ENCODE measurements at regions not wholly inside any gene's neighbourhood (a gene's known extent, or its start where the extent isn't known, plus 50 kb on each side); places are given as distances from the start of the nearest gene placed in this dataset.

DNA sequence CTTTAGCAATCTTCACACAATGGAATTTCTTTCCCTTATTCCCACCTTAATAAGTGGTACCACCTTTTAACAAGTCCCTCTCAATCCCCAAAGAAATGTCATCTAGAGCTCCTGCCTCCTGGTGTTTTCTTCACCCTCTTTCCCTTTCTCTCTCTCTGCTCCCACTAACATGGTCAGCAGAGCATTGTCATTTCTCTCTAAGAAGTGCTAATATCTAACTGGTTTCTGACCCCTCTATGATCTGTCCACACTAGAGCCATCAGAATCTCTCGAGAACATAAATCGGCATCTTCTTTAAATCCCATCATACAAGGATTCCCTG, 161.2 kb upstream of the DTNA start:
- TF ChIP-seq, protein P1, sequence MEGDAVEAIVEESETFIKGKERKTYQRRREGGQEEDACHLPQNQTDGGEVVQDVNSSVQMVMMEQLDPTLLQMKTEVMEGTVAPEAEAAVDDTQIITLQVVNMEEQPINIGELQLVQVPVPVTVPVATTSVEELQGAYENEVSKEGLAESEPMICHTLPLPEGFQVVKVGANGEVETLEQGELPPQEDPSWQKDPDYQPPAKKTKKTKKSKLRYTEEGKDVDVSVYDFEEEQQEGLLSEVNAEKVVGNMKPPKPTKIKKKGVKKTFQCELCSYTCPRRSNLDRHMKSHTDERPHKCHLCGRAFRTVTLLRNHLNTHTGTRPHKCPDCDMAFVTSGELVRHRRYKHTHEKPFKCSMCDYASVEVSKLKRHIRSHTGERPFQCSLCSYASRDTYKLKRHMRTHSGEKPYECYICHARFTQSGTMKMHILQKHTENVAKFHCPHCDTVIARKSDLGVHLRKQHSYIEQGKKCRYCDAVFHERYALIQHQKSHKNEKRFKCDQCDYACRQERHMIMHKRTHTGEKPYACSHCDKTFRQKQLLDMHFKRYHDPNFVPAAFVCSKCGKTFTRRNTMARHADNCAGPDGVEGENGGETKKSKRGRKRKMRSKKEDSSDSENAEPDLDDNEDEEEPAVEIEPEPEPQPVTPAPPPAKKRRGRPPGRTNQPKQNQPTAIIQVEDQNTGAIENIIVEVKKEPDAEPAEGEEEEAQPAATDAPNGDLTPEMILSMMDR (IDR thresholded peaks at IDR 0.05): no peak
- no peak for TF ChIP-seq POLR2A (IDR thresholded peaks at IDR 0.05)

Data from uterus (tissue), 2 donors.